ENCODE measurements at regions not wholly inside any gene's neighbourhood (a gene's known extent, or its start where the extent isn't known, plus 50 kb on each side); places are given as distances from the start of the nearest gene placed in this dataset.
"Not testable (repeated sequence)": the region's sequence is repeated elsewhere in the genome, so short reads cannot be mapped to it uniquely, and the experiment has no call there.

DNA sequence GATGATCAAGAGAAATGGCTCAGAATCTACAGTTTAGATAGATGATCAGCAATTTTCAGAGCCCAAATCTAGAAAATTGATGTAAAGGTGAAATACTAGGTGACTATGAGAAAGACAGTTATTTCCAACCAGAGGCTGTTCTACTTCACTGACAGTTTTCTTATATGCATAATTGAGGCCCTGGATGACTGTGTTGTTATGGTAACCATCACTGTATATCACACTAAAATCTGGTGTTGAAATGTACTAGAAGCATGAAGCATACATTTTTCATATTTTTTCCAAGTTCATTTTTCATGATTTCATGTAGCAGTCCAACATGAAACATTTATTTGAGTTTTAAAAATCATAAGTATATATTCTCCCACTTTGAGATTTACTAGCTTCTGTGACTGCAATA, 87.4 kb downstream of the ATXN3L start:
- no peak for DNase-seq (ENCODE audit: extremely low read depth in 1 of 11, low read depth in 9 of 11, low spot score in 4 of 11)

GRCh38 chrX:13226214-13226613, 93.6 kb downstream of the ATXN3L start:
- DNase-seq (ENCODE audit: extremely low read depth in 1 of 11, low read depth in 9 of 11, low spot score in 4 of 11), result no peak

DNA sequence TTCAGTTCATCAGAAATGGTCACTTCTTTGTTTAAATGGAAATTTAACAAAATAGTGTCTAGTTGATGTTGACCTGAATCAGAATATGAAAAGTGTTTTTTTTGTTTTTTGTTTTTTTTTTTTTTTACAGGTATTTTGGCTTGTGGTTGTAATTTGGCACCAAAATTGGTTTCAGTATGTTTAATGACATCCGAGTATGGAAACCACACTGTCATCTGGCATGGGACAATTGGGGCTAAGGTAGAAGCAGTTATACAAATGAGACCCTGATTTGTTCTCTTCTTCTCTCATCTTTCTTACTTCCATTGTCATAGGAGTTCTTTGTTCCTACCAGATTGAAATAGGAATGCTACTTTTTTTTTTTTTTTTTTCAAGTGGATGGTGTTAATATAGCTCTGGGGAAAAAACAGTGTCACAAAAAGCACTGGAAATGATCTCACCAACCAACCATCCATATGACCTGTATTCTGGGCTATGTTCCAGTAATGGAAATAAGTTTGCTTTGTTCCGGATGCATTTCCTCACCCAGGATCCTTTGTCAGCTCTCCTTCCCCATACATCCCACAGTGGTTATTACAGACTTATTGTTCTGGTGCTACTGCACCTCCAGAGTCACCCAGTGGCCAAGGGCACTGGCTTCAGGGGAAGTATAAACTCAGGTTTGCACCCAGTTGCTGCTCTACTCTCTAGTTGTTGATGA, 95.8 kb downstream of the ATXN3L start:
- DNase-seq (ENCODE audit: extremely low read depth in 1 of 11, low read depth in 9 of 11, low spot score in 4 of 11), result no peak

DNA sequence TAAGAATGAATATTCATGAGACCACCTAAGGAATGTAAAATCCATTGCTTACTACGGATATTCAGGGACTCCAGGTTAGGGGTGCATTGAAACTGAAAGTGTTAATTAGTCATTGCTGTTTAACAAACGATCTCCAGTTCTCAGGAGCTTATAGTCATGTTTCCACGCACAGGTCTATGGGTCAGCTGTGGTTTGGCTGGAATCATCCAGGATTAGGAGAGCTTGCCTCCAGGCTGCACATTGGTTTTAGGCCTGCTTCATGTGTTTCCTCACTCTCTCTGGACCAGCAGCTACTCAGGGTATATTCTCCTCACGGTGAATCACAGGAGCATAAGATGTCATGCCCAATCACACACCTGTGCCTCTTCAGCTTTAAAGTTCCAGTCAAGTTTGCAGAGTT, 98.9 kb downstream of the ATXN3L start:
- DNase-seq (ENCODE audit: extremely low read depth in 1 of 11, low read depth in 9 of 11, low spot score in 4 of 11), result no peak

GRCh38 chrX:13219991-13220764, 99.7 kb downstream of the ATXN3L start:
- DNase-seq (ENCODE audit: extremely low read depth in 1 of 11, low read depth in 9 of 11, low spot score in 4 of 11), result no peak

DNA sequence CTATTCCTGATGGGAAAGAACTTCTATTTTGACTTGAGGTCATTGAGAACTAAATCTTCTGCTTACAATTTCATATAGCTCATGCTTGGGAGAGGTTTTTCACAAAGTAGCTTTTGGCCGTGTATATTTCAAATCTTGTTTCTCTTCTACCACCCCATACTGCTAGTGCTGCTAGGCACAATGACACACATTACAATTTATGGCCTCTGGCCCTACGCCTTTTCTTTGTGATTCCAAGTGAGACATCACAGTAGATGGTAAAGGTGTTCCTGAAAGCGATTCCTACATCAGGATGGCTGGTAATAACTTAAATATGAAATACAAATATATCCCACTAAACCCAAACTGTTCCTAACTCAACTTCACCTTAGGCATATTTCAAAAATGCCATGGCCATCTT, 101.1 kb downstream of the ATXN3L start:
- DNase-seq (ENCODE audit: extremely low read depth in 1 of 11, low read depth in 9 of 11, low spot score in 4 of 11), result no peak

DNA sequence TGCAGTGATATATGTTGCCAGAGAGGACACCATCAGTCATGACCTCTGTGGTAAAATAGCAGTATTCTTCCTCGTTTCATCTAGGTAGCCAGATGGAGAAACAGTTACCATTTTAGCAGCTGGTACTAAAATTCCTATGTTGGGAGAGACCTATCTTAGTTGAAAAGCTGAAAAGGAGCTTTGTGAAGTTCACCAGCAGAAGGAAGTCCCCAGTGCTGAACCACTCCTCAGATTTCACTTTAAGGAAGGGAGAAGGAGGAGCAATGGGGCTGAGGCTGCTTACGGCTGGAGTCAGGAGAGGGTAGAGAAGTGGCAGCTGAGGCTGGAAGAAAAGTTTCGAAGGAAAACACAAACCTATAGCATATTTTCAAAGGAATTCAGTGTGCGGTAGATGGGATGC, 103.7 kb downstream of the ATXN3L start:
- DNase-seq (ENCODE audit: extremely low read depth in 1 of 11, low read depth in 9 of 11, low spot score in 4 of 11), result no peak

- no peak for DNase-seq (ENCODE audit: extremely low read depth in 1 of 11, low read depth in 9 of 11, low spot score in 4 of 11)
Observed at GRCh38 chrX:13215729-13216128, 104.1 kb downstream of the ATXN3L start.

GRCh38 chrX:13212191-13212651, 107.6 kb downstream of the ATXN3L start:
- DNase-seq (ENCODE audit: extremely low read depth in 1 of 11, low read depth in 9 of 11, low spot score in 4 of 11), result no peak

GRCh38 chrX:13210142-13210541, 109.7 kb downstream of the ATXN3L start:
- DNase-seq (ENCODE audit: extremely low read depth in 1 of 11, low read depth in 9 of 11, low spot score in 4 of 11), result not testable (repeated sequence)

DNA sequence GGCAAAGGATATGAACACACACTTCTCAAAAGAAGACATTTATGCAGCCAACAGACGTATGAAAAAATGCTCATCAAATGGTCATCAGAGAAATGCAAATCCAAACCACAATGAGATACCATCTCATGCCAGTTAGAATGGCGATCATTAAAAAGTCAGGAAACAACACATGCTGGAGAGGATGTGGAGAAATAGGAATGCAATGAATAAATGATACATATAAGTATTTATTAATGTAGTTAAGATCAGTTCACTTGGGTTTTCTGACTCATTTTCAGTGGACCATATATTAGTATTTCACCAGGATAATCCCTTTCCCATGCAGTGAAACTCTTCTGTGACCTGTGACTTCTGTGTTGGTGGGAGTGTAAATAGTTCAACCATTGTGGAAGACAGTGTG, 110.1 kb downstream of the ATXN3L start:
- DNase-seq (ENCODE audit: extremely low read depth in 1 of 11, low read depth in 9 of 11, low spot score in 4 of 11), result not testable (repeated sequence)

DNA sequence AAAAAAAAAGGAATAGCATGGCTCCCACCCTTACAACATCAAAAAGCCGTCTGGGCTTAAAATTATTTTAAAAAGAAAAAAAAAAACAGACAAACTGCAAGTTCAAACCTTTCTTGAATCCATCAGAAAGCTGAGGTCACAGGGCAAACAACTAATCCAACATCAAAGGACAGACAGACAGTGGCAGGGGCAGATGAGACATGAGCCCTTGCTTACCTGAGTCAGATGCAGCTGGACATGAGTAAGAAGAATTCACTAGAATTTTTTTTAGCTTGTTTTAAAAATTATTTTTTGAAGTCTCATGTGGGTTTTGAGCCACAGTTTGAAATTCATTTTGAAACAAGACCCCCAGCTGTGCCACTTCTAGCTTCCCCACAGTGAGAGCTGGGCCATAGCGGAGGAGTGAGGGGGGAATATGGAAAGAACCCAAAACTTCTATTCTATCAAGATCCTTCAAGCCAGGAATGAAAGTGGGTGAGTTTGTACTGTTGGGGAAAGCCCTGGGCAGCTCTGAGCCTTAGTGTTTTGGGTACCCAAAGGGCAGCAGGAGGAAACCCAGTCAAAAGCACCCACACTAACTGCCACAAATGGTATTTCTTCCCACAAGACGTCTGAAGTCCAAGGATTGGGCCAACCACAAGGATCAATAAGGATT, 111.4 kb downstream of the ATXN3L start:
- no peak for DNase-seq (ENCODE audit: extremely low read depth in 1 of 11, low read depth in 9 of 11, low spot score in 4 of 11)

GRCh38 chrX:13203271-13203670, 116.6 kb downstream of the ATXN3L start:
- DNase-seq (ENCODE audit: extremely low read depth in 1 of 11, low read depth in 9 of 11, low spot score in 4 of 11), result no peak

DNA sequence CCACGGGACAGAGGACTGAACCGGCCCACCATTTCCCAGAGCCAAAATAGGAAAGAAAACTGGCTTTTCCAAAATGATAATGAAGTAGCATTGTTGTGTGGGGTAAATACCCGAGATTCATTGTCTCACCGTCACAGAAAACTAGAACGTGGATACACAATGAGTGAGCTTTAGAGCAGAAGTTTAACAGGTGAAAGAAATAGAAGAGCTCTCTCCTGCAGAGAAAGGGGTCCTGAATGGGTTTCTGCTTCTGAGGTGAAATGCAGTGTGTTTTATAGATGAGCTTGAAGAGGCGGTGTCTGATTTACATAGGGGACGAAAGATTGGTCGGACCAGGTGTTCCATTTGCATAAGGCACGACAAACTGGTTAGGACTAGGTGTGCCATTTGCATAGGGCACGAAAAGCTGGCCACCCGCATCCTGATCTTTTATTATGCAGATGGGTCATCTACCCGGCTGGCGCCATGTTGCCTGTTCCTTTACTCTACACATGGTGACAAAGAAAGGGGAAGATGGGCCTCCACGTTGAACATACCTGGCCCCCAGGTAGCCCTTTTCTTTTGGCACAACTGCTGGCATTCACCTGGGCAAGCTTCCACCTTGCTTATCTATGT, 118.1 kb downstream of the ATXN3L start:
- no peak for DNase-seq (ENCODE audit: extremely low read depth in 1 of 11, low read depth in 9 of 11, low spot score in 4 of 11)

DNA sequence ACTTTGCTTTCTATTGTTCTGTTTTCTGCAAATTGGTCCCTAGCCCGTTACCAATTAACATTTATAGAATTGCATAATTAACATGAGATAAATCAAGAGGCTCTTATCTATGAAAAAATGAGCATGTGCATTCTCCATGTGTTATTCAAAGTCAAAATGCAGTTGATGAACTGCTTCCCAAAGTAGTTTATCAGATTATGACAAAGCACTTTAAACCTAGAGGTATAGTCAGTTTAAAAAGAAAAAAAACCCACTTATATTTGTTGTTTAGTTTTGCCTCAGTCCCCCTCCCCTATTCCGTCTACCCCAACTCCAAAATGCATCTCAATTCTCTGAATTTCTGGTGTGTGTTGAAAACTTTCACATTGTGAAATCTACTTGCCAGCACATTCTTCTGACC, 119.5 kb downstream of the ATXN3L start:
- no peak for DNase-seq (ENCODE audit: extremely low read depth in 1 of 11, low read depth in 9 of 11, low spot score in 4 of 11)

- DNase-seq (ENCODE audit: extremely low read depth in 1 of 11, low read depth in 9 of 11, low spot score in 4 of 11), result no peak
Observed at GRCh38 chrX:13198762-13199064, 121.1 kb downstream of the ATXN3L start.

GRCh38 chrX:13198056-13198761, 121.6 kb downstream of the ATXN3L start:
- no peak for DNase-seq (ENCODE audit: extremely low read depth in 1 of 11, low read depth in 9 of 11, low spot score in 4 of 11)

GRCh38 chrX:13196782-13197181, 123.1 kb downstream of the ATXN3L start:
- no peak for DNase-seq (ENCODE audit: extremely low read depth in 1 of 11, low read depth in 9 of 11, low spot score in 4 of 11)

DNA sequence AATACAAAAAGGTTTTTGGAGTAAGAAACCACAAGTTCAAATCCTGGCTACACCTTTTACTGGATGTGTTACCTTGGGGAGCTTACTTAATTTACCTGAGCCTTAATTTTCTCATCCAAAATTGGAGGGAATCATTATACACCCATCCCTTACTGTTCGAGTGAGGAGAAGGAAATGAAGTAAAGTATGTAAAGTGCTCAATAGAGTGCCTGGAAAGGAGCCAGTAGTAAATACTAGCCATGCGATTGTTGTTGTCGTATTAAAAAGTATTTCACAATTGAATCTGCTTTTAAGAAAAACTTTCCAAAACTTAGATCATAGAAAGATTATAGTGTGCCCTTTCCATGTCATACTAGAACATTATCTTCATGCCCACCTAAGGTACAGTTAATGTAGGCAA, 124.5 kb downstream of the ATXN3L start:
- no peak for DNase-seq (ENCODE audit: extremely low read depth in 1 of 11, low read depth in 9 of 11, low spot score in 4 of 11)

Data from renal cortex interstitium (tissue), 11 donors.